ENCODE measurements at regions not wholly inside any gene's neighbourhood (a gene's known extent, or its start where the extent isn't known, plus 50 kb on each side); places are given as distances from the start of the nearest gene placed in this dataset.

GRCh38 chr18:22737054-22737453 is 196.1 kb upstream of the RBBP8 start:
- H3K36me3 ChIP-seq (replicated peaks in 1 of 2) = no peaks in the 10 kb centered on the region
- no peak overlapping the region for H3K27ac ChIP-seq
- H3K27me3 ChIP-seq = no peaks in the 10 kb centered on the region
- no peak overlapping the region for H3K4me3 ChIP-seq
- intact Hi-C loops (cut with DNase I) = no loop called here
- TF ChIP-seq CTCF (IDR thresholded peaks at IDR 0.05) = no peak
- no peak for TF ChIP-seq POLR2A (IDR thresholded peaks at IDR 0.05)
- H3K4me1 ChIP-seq (replicated peaks in 1 of 2) = no peaks in the 10 kb centered on the region
- 87 to 97% (median 91%) methylated on average over 3 of the region's 3 CpGs for WGBS, 4 donors
- H3K9me3 ChIP-seq (replicated peaks in 1 of 3) = no peaks in the 10 kb centered on the region
- DNase-seq = no peak

- TF ChIP-seq CTCF (IDR thresholded peaks at IDR 0.05) = no peak
- TF ChIP-seq POLR2A (IDR thresholded peaks at IDR 0.05) = no peak
- no peak for DNase-seq
- no peaks in the 10 kb centered on the region for H3K27me3 ChIP-seq
- WGBS, 4 donors = 55 to 72% (median 70%) methylated on average over 2 of the region's 2 CpGs
- H3K9me3 ChIP-seq (replicated peaks in 1 of 3) = no peaks in the 10 kb centered on the region
- H3K4me1 ChIP-seq (replicated peaks in 1 of 2) = no peaks in the 10 kb centered on the region
- no peak overlapping the region for H3K27ac ChIP-seq
- no peak overlapping the region for H3K4me3 ChIP-seq
- no peaks in the 10 kb centered on the region for H3K36me3 ChIP-seq (replicated peaks in 1 of 2)
- intact Hi-C loops (cut with DNase I) = no loop called here
These were observed 194.0 kb upstream of the RBBP8 start for GRCh38 chr18:22739061-22739642.

GRCh38 chr18:22739789-22740188 is 193.3 kb upstream of the RBBP8 start:
- no peaks in the 10 kb centered on the region for H3K4me1 ChIP-seq (replicated peaks in 1 of 2)
- no peak for DNase-seq
- no peaks in the 10 kb centered on the region for H3K36me3 ChIP-seq (replicated peaks in 1 of 2)
- no peaks in the 10 kb centered on the region for H3K27me3 ChIP-seq
- no peaks in the 10 kb centered on the region for H3K9me3 ChIP-seq (replicated peaks in 1 of 3)
- intact Hi-C loops (cut with DNase I) = no loop called here
- H3K4me3 ChIP-seq = no peak overlapping the region
- H3K27ac ChIP-seq = no peak overlapping the region
- no peak for TF ChIP-seq CTCF (IDR thresholded peaks at IDR 0.05)
- no peak for TF ChIP-seq POLR2A (IDR thresholded peaks at IDR 0.05)
- 83 to 96% (median 86%) methylated on average over 4 of the region's 4 CpGs for WGBS, 4 donors

GRCh38 chr18:22741318-22741717 is 191.8 kb upstream of the RBBP8 start:
- 64 to 77% (median 71%) methylated on average over 3 of the region's 3 CpGs for WGBS, 4 donors
- intact Hi-C loops (cut with DNase I) = no loop called here

More at GRCh38 chr18:22741318-22741717, 191.8 kb upstream of the RBBP8 start:
- DNase-seq = no peak
- no peaks in the 10 kb centered on the region for H3K9me3 ChIP-seq (replicated peaks in 1 of 3)
- H3K36me3 ChIP-seq (replicated peaks in 1 of 2) = no peaks in the 10 kb centered on the region
- no peaks in the 10 kb centered on the region for H3K4me1 ChIP-seq (replicated peaks in 1 of 2)
- no peak overlapping the region for H3K4me3 ChIP-seq
- TF ChIP-seq CTCF (IDR thresholded peaks at IDR 0.05) = no peak
- no peak for TF ChIP-seq POLR2A (IDR thresholded peaks at IDR 0.05)
- H3K27ac ChIP-seq = no peak overlapping the region
- H3K27me3 ChIP-seq = no peaks in the 10 kb centered on the region

Measured in adrenal gland (tissue), 9 donors.